Mesendoderm (in vitro differentiated cells): ENCODE measurements at regions not wholly inside any gene's neighbourhood (a gene's known extent, or its start where the extent isn't known, plus 50 kb on each side); places are given as distances from the start of the nearest gene placed in this dataset.

ENCODE experiments used
- DNase-seq: peaks from one replicate; pipeline ENCODE4 v3.0.0; 2013
- H2AK5ac ChIP-seq: 2 replicates; pipeline ENCODE4 v1.6.1; 2013; ENCODE audit warnings: low read length, inconsistent platforms
- H2BK120ac ChIP-seq: 2 replicates; pipeline ENCODE4 v1.6.1; 2013; ENCODE audit warnings: low read depth, mild to moderate bottlenecking, low read length, moderate library complexity, mixed read lengths
- H2BK15ac ChIP-seq: replicated peaks from 2 replicates; pipeline ENCODE4 v1.6.1; 2013; ENCODE audit warnings: low read depth, mild to moderate bottlenecking, moderate library complexity
- H2BK5ac ChIP-seq: 2 replicates; pipeline ENCODE4 v1.6.1; 2013; ENCODE audit warnings: low read length, inconsistent platforms
- H3K18ac ChIP-seq: 2 replicates; pipeline ENCODE4 v1.6.1; 2013; ENCODE audit warnings: mild to moderate bottlenecking, low read length, mixed read lengths
- H3K23ac ChIP-seq: one replicate; pipeline ENCODE4 v1.6.1; 2013; ENCODE audit warnings: low read length
- H3K27ac ChIP-seq: 2 replicates; pipeline ENCODE4 v1.5.1; 2013; ENCODE audit warnings: low read depth, mild to moderate bottlenecking, inconsistent platforms, low read length, moderate library complexity
- H3K27me3 ChIP-seq: 2 replicates; pipeline ENCODE4 v1.6.1; 2013; ENCODE audit warnings: low read length, control low read depth, mild to moderate bottlenecking, inconsistent platforms; ENCODE audit not compliant: insufficient read depth, poor library complexity
- H3K36me3 ChIP-seq: 2 replicates; pipeline ENCODE4 v1.6.1; 2013; ENCODE audit warnings: low read length, inconsistent platforms; ENCODE audit not compliant: control insufficient read depth, insufficient read depth
- H3K4ac ChIP-seq: one replicate; pipeline ENCODE4 v1.6.1; 2013; ENCODE audit warnings: low read depth, mild to moderate bottlenecking, low read length, moderate library complexity
- H3K4me1 ChIP-seq: 2 replicates; pipeline ENCODE4 v1.6.1; 2013; ENCODE audit warnings: low read depth, low read length, inconsistent platforms; ENCODE audit not compliant: control insufficient read depth
- H3K4me2 ChIP-seq: 2 replicates; pipeline ENCODE4 v1.6.1; 2013; ENCODE audit warnings: low read length
- H3K4me3 ChIP-seq: 2 replicates; pipeline ENCODE4 v1.5.1; 2013; ENCODE audit warnings: mild to moderate bottlenecking, low read length
- H3K56ac ChIP-seq: one replicate; pipeline ENCODE4 v1.6.1; 2013; ENCODE audit warnings: low read length
- H3K79me1 ChIP-seq: 2 replicates; pipeline ENCODE4 v1.6.1; 2013; ENCODE audit warnings: low read length, inconsistent platforms
- H3K79me2 ChIP-seq: 2 replicates; pipeline ENCODE4 v1.6.1; 2013; ENCODE audit warnings: mild to moderate bottlenecking, low read length; ENCODE audit not compliant: control insufficient read depth, insufficient read depth
- H3K9ac ChIP-seq: 2 replicates; pipeline ENCODE4 v1.6.1; 2013; ENCODE audit warnings: low read length, inconsistent platforms
- H4K5ac ChIP-seq: one replicate; pipeline ENCODE4 v1.6.1; 2013; ENCODE audit warnings: low read length
- H4K8ac ChIP-seq: one replicate; pipeline ENCODE4 v1.6.1; 2013; ENCODE audit warnings: low read depth, mild to moderate bottlenecking, control low read depth, low read length, moderate library complexity
- WGBS: extraction: QIAGEN DNeasy Blood & Tissue Kit; methylation state at CpG from one replicate; pipeline ENCODE4 v1.1.7; 2013; ENCODE audit warnings: low lambda C conversion rate, missing lambda C conversion rate; ENCODE audit not compliant: insufficient coverage; ENCODE audit errors: extremely low coverage; 5-methylcytosine and 5-hydroxymethylcytosine counted together

GRCh38 chr21:38649120-38649519 is 150.8 kb upstream of the ERG start:
- no peak overlapping the region for H2BK5ac ChIP-seq
- no peak overlapping the region for H3K23ac ChIP-seq
- no peaks in the 10 kb centered on the region for H3K36me3 ChIP-seq
- no CpG with 5 or more reads among the region's 15 CpGs for WGBS
- no peak overlapping the region for H3K56ac ChIP-seq
- no peak overlapping the region for H4K8ac ChIP-seq
- no peaks in the 10 kb centered on the region for H3K79me2 ChIP-seq
- no peak overlapping the region for H2BK120ac ChIP-seq
- no peak overlapping the region for H3K18ac ChIP-seq
- no peak overlapping the region for H3K4ac ChIP-seq
- no peaks in the 10 kb centered on the region for H3K4me1 ChIP-seq
- no peak overlapping the region for H3K4me2 ChIP-seq
- no peak overlapping the region for H4K5ac ChIP-seq
- H3K79me1 ChIP-seq: no peaks in the 10 kb centered on the region
- no peak overlapping the region for H3K4me3 ChIP-seq
- no peak overlapping the region for H2BK15ac ChIP-seq
- no peaks in the 10 kb centered on the region for H3K27me3 ChIP-seq
- H3K9ac ChIP-seq: no peak overlapping the region
- H2AK5ac ChIP-seq: no peak overlapping the region
- no peak overlapping the region for H3K27ac ChIP-seq
- DNase-seq: no peak

- H4K8ac ChIP-seq: no peak overlapping the region
- H3K27me3 ChIP-seq: no peaks in the 10 kb centered on the region
- H3K4me3 ChIP-seq: no peak overlapping the region
- H3K79me2 ChIP-seq: no peaks in the 10 kb centered on the region
- no peaks in the 10 kb centered on the region for H3K36me3 ChIP-seq
- no peak overlapping the region for H3K23ac ChIP-seq
- H3K79me1 ChIP-seq: no peaks in the 10 kb centered on the region
- WGBS: no CpG with 5 or more reads among the region's 6 CpGs
- H2BK15ac ChIP-seq: no peak overlapping the region
- no peak overlapping the region for H3K9ac ChIP-seq
- H3K4ac ChIP-seq: no peak overlapping the region
- H3K27ac ChIP-seq: no peak overlapping the region
- H2AK5ac ChIP-seq: no peak overlapping the region
- H2BK120ac ChIP-seq: no peak overlapping the region
- no peak overlapping the region for H2BK5ac ChIP-seq
- no peak overlapping the region for H3K56ac ChIP-seq
- DNase-seq: no peak
- no peak overlapping the region for H4K5ac ChIP-seq
- no peak overlapping the region for H3K18ac ChIP-seq
- no peak overlapping the region for H3K4me2 ChIP-seq
- no peaks in the 10 kb centered on the region for H3K4me1 ChIP-seq
Observed at GRCh38 chr21:38651570-38651969, 153.3 kb upstream of the ERG start.

GRCh38 chr21:38652396-38652795 is 153.3 kb upstream of the ETS2 start:
- no peak overlapping the region for H3K9ac ChIP-seq
- H2BK15ac ChIP-seq: no peak overlapping the region
- H3K27ac ChIP-seq: no peak overlapping the region
- H3K27me3 ChIP-seq: no peaks in the 10 kb centered on the region
- H3K79me1 ChIP-seq: no peaks in the 10 kb centered on the region
- H2AK5ac ChIP-seq: no peak overlapping the region
- H2BK5ac ChIP-seq: no peak overlapping the region
- WGBS: no CpG with 5 or more reads among the region's 6 CpGs
- H4K5ac ChIP-seq: no peak overlapping the region
- H3K18ac ChIP-seq: no peak overlapping the region
- H3K36me3 ChIP-seq: no peaks in the 10 kb centered on the region
- H3K23ac ChIP-seq: no peak overlapping the region
- no peak overlapping the region for H4K8ac ChIP-seq
- no peak for DNase-seq
- no peak overlapping the region for H2BK120ac ChIP-seq
- H3K4ac ChIP-seq: no peak overlapping the region
- H3K4me3 ChIP-seq: no peak overlapping the region
- H3K4me1 ChIP-seq: no peaks in the 10 kb centered on the region
- H3K79me2 ChIP-seq: no peaks in the 10 kb centered on the region
- no peak overlapping the region for H3K4me2 ChIP-seq
- H3K56ac ChIP-seq: no peak overlapping the region

GRCh38 chr21:38654580-38654979 is 151.1 kb upstream of the ETS2 start:
- Histone ChIP-seq H2BK120ac (no peak overlapping the region), H3K4me3 (no peak overlapping the region), H3K27ac (no peak overlapping the region), H3K4ac (no peak overlapping the region), H3K56ac (no peak overlapping the region), H4K5ac (no peak overlapping the region), H3K9ac (no peak overlapping the region), H3K36me3 (no peaks in the 10 kb centered on the region), H3K4me1 (no peaks in the 10 kb centered on the region), H2BK5ac (no peak overlapping the region), H3K79me2 (no peaks in the 10 kb centered on the region), H4K8ac (no peak overlapping the region), H3K18ac (no peak overlapping the region), H3K4me2 (no peak overlapping the region), H2BK15ac (no peak overlapping the region), H3K27me3 (peaks cover 2% of the 10 kb centered on the region), H3K23ac (no peak overlapping the region), H2AK5ac (no peak overlapping the region), H3K79me1 (no peaks in the 10 kb centered on the region)
- WGBS: no CpG with 5 or more reads among the region's 1 CpG
- no peak for DNase-seq

GRCh38 chr21:38658511-38658910 is 147.2 kb upstream of the ETS2 start:
- H3K4ac ChIP-seq: no peak overlapping the region
- H3K27ac ChIP-seq: no peak overlapping the region
- H4K5ac ChIP-seq: no peak overlapping the region
- H3K36me3 ChIP-seq: no peaks in the 10 kb centered on the region
- H3K23ac ChIP-seq: no peak overlapping the region
- WGBS: no CpG with 5 or more reads among the region's 4 CpGs
- H3K9ac ChIP-seq: no peak overlapping the region
- no peak overlapping the region for H2AK5ac ChIP-seq
- H3K18ac ChIP-seq: no peak overlapping the region
- no peak for DNase-seq
- H3K79me2 ChIP-seq: no peaks in the 10 kb centered on the region
- H3K4me2 ChIP-seq: no peak overlapping the region
- H4K8ac ChIP-seq: no peak overlapping the region
- no peaks in the 10 kb centered on the region for H3K79me1 ChIP-seq
- H3K4me1 ChIP-seq: no peaks in the 10 kb centered on the region
- no peak overlapping the region for H2BK5ac ChIP-seq
- H3K27me3 ChIP-seq: peaks cover 11% of the 10 kb centered on the region
- H3K56ac ChIP-seq: no peak overlapping the region
- H2BK120ac ChIP-seq: no peak overlapping the region
- H2BK15ac ChIP-seq: no peak overlapping the region
- H3K4me3 ChIP-seq: no peak overlapping the region

GRCh38 chr21:38659936-38660332 is 145.8 kb upstream of the ETS2 start:
- H3K18ac ChIP-seq: no peak overlapping the region
- H2BK15ac ChIP-seq: no peak overlapping the region
- H4K5ac ChIP-seq: no peak overlapping the region
- no peak overlapping the region for H3K27ac ChIP-seq
- H3K4me1 ChIP-seq: no peaks in the 10 kb centered on the region
- no peak overlapping the region for H3K4ac ChIP-seq
- H2AK5ac ChIP-seq: no peak overlapping the region
- no peaks in the 10 kb centered on the region for H3K36me3 ChIP-seq
- H3K4me3 ChIP-seq: no peak overlapping the region
- H3K79me2 ChIP-seq: no peaks in the 10 kb centered on the region
- H3K9ac ChIP-seq: no peak overlapping the region
- no peak overlapping the region for H3K23ac ChIP-seq
- H2BK5ac ChIP-seq: no peak overlapping the region
- no peak for DNase-seq
- no peak overlapping the region for H3K56ac ChIP-seq
- H4K8ac ChIP-seq: no peak overlapping the region
- H2BK120ac ChIP-seq: no peak overlapping the region
- H3K79me1 ChIP-seq: no peaks in the 10 kb centered on the region
- peaks cover 11% of the 10 kb centered on the region for H3K27me3 ChIP-seq
- no peak overlapping the region for H3K4me2 ChIP-seq
- no CpG with 5 or more reads among the region's 16 CpGs for WGBS
